ENCODE measurements at regions not wholly inside any gene's neighbourhood (a gene's known extent, or its start where the extent isn't known, plus 50 kb on each side); places are given as distances from the start of the nearest gene placed in this dataset.

DNA sequence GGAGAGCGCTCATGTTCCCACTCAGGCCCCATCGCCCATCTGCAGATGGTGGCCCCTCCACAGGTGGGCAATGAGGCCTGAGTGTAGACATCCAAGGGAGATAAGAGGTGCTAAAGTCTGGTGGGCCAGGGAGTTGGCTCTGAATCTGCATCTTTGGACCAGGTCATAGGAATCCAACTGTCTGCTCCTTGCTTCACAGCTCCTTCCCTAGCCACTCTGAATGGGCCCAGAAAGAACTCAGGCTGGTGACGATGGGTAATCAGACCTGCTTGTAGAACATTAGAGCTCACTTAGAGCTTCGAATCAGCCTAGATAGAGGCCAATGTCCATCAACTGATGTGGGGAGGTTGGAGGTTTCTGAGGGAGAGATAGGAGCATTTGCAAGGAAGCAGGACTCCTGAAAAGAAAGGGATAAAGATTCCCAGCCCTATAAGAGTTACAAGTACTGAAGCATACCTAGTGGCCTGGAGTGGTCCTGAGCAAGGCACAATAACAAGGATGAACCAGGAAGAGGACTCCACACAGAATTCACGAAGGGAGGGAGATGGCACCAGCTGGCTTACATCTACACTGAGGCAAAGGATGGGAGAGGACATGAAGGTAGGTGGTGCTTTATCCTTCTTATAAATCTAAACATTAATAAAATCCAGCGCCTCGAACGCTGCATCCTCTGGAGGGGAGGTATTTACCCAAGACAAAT, 132.8 kb upstream of the ALDH1B1 start:
- TF ChIP-seq, protein P1, sequence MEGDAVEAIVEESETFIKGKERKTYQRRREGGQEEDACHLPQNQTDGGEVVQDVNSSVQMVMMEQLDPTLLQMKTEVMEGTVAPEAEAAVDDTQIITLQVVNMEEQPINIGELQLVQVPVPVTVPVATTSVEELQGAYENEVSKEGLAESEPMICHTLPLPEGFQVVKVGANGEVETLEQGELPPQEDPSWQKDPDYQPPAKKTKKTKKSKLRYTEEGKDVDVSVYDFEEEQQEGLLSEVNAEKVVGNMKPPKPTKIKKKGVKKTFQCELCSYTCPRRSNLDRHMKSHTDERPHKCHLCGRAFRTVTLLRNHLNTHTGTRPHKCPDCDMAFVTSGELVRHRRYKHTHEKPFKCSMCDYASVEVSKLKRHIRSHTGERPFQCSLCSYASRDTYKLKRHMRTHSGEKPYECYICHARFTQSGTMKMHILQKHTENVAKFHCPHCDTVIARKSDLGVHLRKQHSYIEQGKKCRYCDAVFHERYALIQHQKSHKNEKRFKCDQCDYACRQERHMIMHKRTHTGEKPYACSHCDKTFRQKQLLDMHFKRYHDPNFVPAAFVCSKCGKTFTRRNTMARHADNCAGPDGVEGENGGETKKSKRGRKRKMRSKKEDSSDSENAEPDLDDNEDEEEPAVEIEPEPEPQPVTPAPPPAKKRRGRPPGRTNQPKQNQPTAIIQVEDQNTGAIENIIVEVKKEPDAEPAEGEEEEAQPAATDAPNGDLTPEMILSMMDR (IDR thresholded peaks at IDR 0.05): no peak
- TF ChIP-seq POLR2A (IDR thresholded peaks at IDR 0.05): no peak
- TF ChIP-seq POLR2AphosphoS5 (IDR thresholded peaks at IDR 0.05): no peak

Data from breast epithelium (tissue), 3 donors.